ENCODE measurements at regions not wholly inside any gene's neighbourhood (a gene's known extent, or its start where the extent isn't known, plus 50 kb on each side); places are given as distances from the start of the nearest gene placed in this dataset.

DNA sequence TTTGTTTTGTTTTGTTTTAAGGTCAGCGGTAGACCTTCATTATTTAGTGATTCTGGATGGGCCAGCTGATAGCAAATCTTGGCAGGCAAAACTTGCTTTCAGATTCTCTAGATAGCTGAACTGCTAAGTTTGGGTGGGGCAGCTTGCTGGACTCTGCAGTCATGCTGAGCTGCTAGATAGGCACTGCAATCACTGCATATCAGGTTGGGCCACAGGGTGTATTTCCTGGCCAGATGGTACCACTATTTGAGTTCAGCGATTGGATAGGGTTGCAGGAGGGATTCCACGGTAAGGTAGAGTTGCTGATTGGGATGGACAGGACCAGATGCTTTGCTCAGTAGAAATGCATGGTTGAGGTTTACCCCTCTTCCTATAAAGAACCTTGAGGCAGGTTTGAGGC lies 579.3 kb upstream of the ADGRL4 start:
- 61% methylated on average over 3 of the region's 3 CpGs for WGBS

DNA sequence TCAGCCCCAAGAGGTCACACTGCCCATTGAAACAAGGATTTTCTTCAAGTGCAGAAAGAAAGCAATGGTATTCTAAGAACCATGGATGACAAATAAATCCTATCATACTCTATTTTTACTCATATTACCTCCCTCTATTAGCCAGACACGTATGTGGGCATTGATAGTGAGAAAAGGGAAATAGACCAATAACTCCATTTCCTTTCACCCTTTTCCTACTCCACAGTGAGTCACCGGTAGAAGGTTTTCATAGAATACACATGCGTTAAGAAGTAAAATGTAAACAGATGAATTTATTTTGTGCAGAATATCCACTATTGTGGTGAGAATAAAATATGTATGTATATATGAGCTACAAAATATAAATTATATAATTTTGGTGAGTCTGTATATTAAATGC lies 568.9 kb upstream of the ADGRL4 start:
- Histone ChIP-seq H2BK5ac (ENCODE audit: low read depth, low read length, poor library complexity, severe bottlenecking) (no peak overlapping the region), H2BK120ac (ENCODE audit: low read depth, low read length) (no peak overlapping the region), H3K27me3 (ENCODE audit: control insufficient read depth in 1 of 2, insufficient read depth in 1 of 2, low read length in 2 of 2) (no peaks in the 10 kb centered on the region), H2BK15ac (ENCODE audit: low read depth, poor library complexity, severe bottlenecking) (no peak overlapping the region), H3K36me3 (ENCODE audit: control insufficient read depth in 1 of 2, insufficient read depth in 2 of 2, low read depth in 1 of 2, low read length in 2 of 2) (no peaks in the 10 kb centered on the region), H3K18ac (ENCODE audit: low read depth in 1 of 2, low read length in 2 of 2) (no peak overlapping the region), H3K4me3 (ENCODE audit: insufficient read depth in 1 of 2, low read depth in 1 of 2, low read length in 2 of 2) (no peak overlapping the region), H3K9ac (ENCODE audit: low read length) (no peak overlapping the region), H3K79me1 (replicated peaks; ENCODE audit: low read length, poor library complexity, severe bottlenecking) (no peaks in the 10 kb centered on the region), H2AK5ac (ENCODE audit: low read length, severe bottlenecking) (no peak overlapping the region), H3K4me1 (ENCODE audit: control insufficient read depth, insufficient read depth, low read depth, low read length) (no peaks in the 10 kb centered on the region), H4K91ac (ENCODE audit: low read length) (no peak overlapping the region), H4K8ac (ENCODE audit: low read length) (no peak overlapping the region), H2BK12ac (ENCODE audit: low read length in 2 of 2) (no peak overlapping the region), H3K14ac (ENCODE audit: low read length in 2 of 2) (no peak overlapping the region), H3K27ac (ENCODE audit: low read length, poor library complexity, severe bottlenecking) (no peak overlapping the region), H2AFZ (ENCODE audit: low read depth, low read length) (no peak overlapping the region), H3K9me3 (ENCODE audit: control insufficient read depth, low read length) (no peaks in the 10 kb centered on the region), H3K4ac (ENCODE audit: low read depth in 1 of 2, low read length in 2 of 2) (no peak overlapping the region), H3K4me2 (ENCODE audit: low read length, poor library complexity, severe bottlenecking) (no peak overlapping the region), H3K23ac (ENCODE audit: low read length in 2 of 2) (no peak overlapping the region)
- no CpG with 5 or more reads among the region's 3 CpGs for WGBS
- DNase-seq, result no peak

More for the DNA sequence above, 579.3 kb upstream of the ADGRL4 start:
- H3K9me3 ChIP-seq (ENCODE audit: control insufficient read depth, low read length), result no peaks in the 10 kb centered on the region
- H3K27ac ChIP-seq (ENCODE audit: low read length, poor library complexity, severe bottlenecking), result no peak overlapping the region
- H2BK120ac ChIP-seq (ENCODE audit: low read depth, low read length), result no peak overlapping the region
- no peak overlapping the region for H4K91ac ChIP-seq (ENCODE audit: low read length)
- no peak overlapping the region for H3K14ac ChIP-seq (ENCODE audit: low read length in 2 of 2)
- H2AK5ac ChIP-seq (ENCODE audit: low read length, severe bottlenecking), result no peak overlapping the region
- H3K79me1 ChIP-seq (replicated peaks; ENCODE audit: low read length, poor library complexity, severe bottlenecking), result no peaks in the 10 kb centered on the region
- H3K36me3 ChIP-seq (ENCODE audit: control insufficient read depth in 1 of 2, insufficient read depth in 2 of 2, low read depth in 1 of 2, low read length in 2 of 2), result no peaks in the 10 kb centered on the region
- H3K4me2 ChIP-seq (ENCODE audit: low read length, poor library complexity, severe bottlenecking), result no peak overlapping the region
- H2BK5ac ChIP-seq (ENCODE audit: low read depth, low read length, poor library complexity, severe bottlenecking), result no peak overlapping the region
- H3K27me3 ChIP-seq (ENCODE audit: control insufficient read depth in 1 of 2, insufficient read depth in 1 of 2, low read length in 2 of 2), result no peaks in the 10 kb centered on the region
- no peak overlapping the region for H4K8ac ChIP-seq (ENCODE audit: low read length)
- H3K18ac ChIP-seq (ENCODE audit: low read depth in 1 of 2, low read length in 2 of 2), result no peak overlapping the region
- no peak overlapping the region for H3K4ac ChIP-seq (ENCODE audit: low read depth in 1 of 2, low read length in 2 of 2)
- no peak overlapping the region for H3K23ac ChIP-seq (ENCODE audit: low read length in 2 of 2)
- H2BK15ac ChIP-seq (ENCODE audit: low read depth, poor library complexity, severe bottlenecking), result no peak overlapping the region
- H3K4me1 ChIP-seq (ENCODE audit: control insufficient read depth, insufficient read depth, low read depth, low read length), result no peaks in the 10 kb centered on the region
- DNase-seq, result no peak
- H3K9ac ChIP-seq (ENCODE audit: low read length), result no peak overlapping the region
- no peak overlapping the region for H3K4me3 ChIP-seq (ENCODE audit: insufficient read depth in 1 of 2, low read depth in 1 of 2, low read length in 2 of 2)
- H2AFZ ChIP-seq (ENCODE audit: low read depth, low read length), result no peak overlapping the region
- no peak overlapping the region for H2BK12ac ChIP-seq (ENCODE audit: low read length in 2 of 2)

DNA sequence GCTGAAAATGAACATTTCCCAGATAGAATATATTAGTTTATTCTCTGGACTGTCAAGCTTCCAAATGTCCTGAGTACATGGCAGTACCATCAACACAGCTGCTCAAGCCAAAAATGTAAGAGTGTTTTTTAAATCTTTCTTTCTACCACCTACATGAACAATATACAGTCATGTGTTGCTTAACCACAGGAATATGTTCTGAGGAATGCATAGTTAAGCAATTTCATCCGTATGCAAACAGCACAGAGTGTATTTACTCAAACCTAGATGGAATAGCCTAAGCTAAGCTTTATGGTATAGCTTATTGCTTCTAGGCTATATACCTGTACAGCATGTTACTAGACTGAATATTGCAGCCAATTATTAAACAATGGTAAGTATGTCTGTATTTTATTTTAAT lies 561.9 kb upstream of the ADGRL4 start:
- Histone ChIP-seq H3K4me2 (ENCODE audit: low read length, poor library complexity, severe bottlenecking) (no peak overlapping the region), H2BK15ac (ENCODE audit: low read depth, poor library complexity, severe bottlenecking) (no peak overlapping the region), H2AK5ac (ENCODE audit: low read length, severe bottlenecking) (no peak overlapping the region), H2BK120ac (ENCODE audit: low read depth, low read length) (no peak overlapping the region), H3K4ac (ENCODE audit: low read depth in 1 of 2, low read length in 2 of 2) (no peak overlapping the region), H2AFZ (ENCODE audit: low read depth, low read length) (no peak overlapping the region), H3K27me3 (ENCODE audit: control insufficient read depth in 1 of 2, insufficient read depth in 1 of 2, low read length in 2 of 2) (no peaks in the 10 kb centered on the region), H3K9ac (ENCODE audit: low read length) (no peak overlapping the region), H2BK12ac (ENCODE audit: low read length in 2 of 2) (no peak overlapping the region), H3K4me3 (ENCODE audit: insufficient read depth in 1 of 2, low read depth in 1 of 2, low read length in 2 of 2) (no peak overlapping the region), H3K27ac (ENCODE audit: low read length, poor library complexity, severe bottlenecking) (no peak overlapping the region), H2BK5ac (ENCODE audit: low read depth, low read length, poor library complexity, severe bottlenecking) (no peak overlapping the region), H3K18ac (ENCODE audit: low read depth in 1 of 2, low read length in 2 of 2) (no peak overlapping the region), H4K8ac (ENCODE audit: low read length) (no peak overlapping the region), H3K36me3 (ENCODE audit: control insufficient read depth in 1 of 2, insufficient read depth in 2 of 2, low read depth in 1 of 2, low read length in 2 of 2) (no peaks in the 10 kb centered on the region), H4K91ac (ENCODE audit: low read length) (no peak overlapping the region), H3K79me1 (replicated peaks; ENCODE audit: low read length, poor library complexity, severe bottlenecking) (no peaks in the 10 kb centered on the region), H3K4me1 (ENCODE audit: control insufficient read depth, insufficient read depth, low read depth, low read length) (no peaks in the 10 kb centered on the region), H3K14ac (ENCODE audit: low read length in 2 of 2) (no peak overlapping the region), H3K9me3 (ENCODE audit: control insufficient read depth, low read length) (no peaks in the 10 kb centered on the region), H3K23ac (ENCODE audit: low read length in 2 of 2) (no peak overlapping the region)
- peak; percentile 20 for DNase-seq
- 83% methylated on average over 1 of the region's 1 CpG for WGBS

GRCh38 chr1:79561521-79561978 lies 555.0 kb upstream of the ADGRL4 start:
- Histone ChIP-seq H3K23ac (ENCODE audit: low read length in 2 of 2) (no peak overlapping the region), H3K79me1 (replicated peaks; ENCODE audit: low read length, poor library complexity, severe bottlenecking) (no peaks in the 10 kb centered on the region), H3K9ac (ENCODE audit: low read length) (no peak overlapping the region), H3K27ac (ENCODE audit: low read length, poor library complexity, severe bottlenecking) (no peak overlapping the region), H3K4me1 (ENCODE audit: control insufficient read depth, insufficient read depth, low read depth, low read length) (no peaks in the 10 kb centered on the region), H3K4me2 (ENCODE audit: low read length, poor library complexity, severe bottlenecking) (no peak overlapping the region), H2AFZ (ENCODE audit: low read depth, low read length) (no peak overlapping the region), H2BK15ac (ENCODE audit: low read depth, poor library complexity, severe bottlenecking) (no peak overlapping the region), H2BK120ac (ENCODE audit: low read depth, low read length) (no peak overlapping the region), H3K18ac (ENCODE audit: low read depth in 1 of 2, low read length in 2 of 2) (no peak overlapping the region), H3K9me3 (ENCODE audit: control insufficient read depth, low read length) (no peaks in the 10 kb centered on the region), H4K91ac (ENCODE audit: low read length) (no peak overlapping the region), H3K27me3 (ENCODE audit: control insufficient read depth in 1 of 2, insufficient read depth in 1 of 2, low read length in 2 of 2) (no peaks in the 10 kb centered on the region), H4K8ac (ENCODE audit: low read length) (no peak overlapping the region), H3K14ac (ENCODE audit: low read length in 2 of 2) (no peak overlapping the region), H3K4me3 (ENCODE audit: insufficient read depth in 1 of 2, low read depth in 1 of 2, low read length in 2 of 2) (no peak overlapping the region), H2BK5ac (ENCODE audit: low read depth, low read length, poor library complexity, severe bottlenecking) (no peak overlapping the region), H3K4ac (ENCODE audit: low read depth in 1 of 2, low read length in 2 of 2) (no peak overlapping the region), H2BK12ac (ENCODE audit: low read length in 2 of 2) (no peak overlapping the region), H2AK5ac (ENCODE audit: low read length, severe bottlenecking) (no peak overlapping the region), H3K36me3 (ENCODE audit: control insufficient read depth in 1 of 2, insufficient read depth in 2 of 2, low read depth in 1 of 2, low read length in 2 of 2) (no peaks in the 10 kb centered on the region)
- no peak for DNase-seq
- WGBS, result 86% methylated on average over 17 of the region's 17 CpGs

Data from mesenchymal stem cell (in vitro differentiated cells and primary cell).